IPS-20b (cell line): ENCODE measurements at regions not wholly inside any gene's neighbourhood (a gene's known extent, or its start where the extent isn't known, plus 50 kb on each side); places are given as distances from the start of the nearest gene placed in this dataset.

Experiments used
- H3K27ac ChIP-seq: one replicate; pipeline ENCODE4 v1.5.1; 2013; ENCODE audit warnings: low read length
- H3K27me3 ChIP-seq: 2 replicates; pipeline ENCODE4 v1.6.1; 2013; ENCODE audit warnings: mild to moderate bottlenecking, low read length, inconsistent platforms; ENCODE audit not compliant: insufficient read depth
- H3K36me3 ChIP-seq: 2 replicates; pipeline ENCODE4 v1.6.1; 2013; ENCODE audit warnings: low read depth, mild to moderate bottlenecking, inconsistent platforms, low read length, moderate library complexity; ENCODE audit not compliant: insufficient read depth
- H3K4me1 ChIP-seq: 2 replicates; pipeline ENCODE4 v1.6.1; 2013; ENCODE audit warnings: mild to moderate bottlenecking, control low read depth, inconsistent platforms, low read length, moderate library complexity; ENCODE audit not compliant: insufficient read depth
- H3K4me3 ChIP-seq: 2 replicates; pipeline ENCODE4 v1.5.1; 2013; ENCODE audit warnings: mild to moderate bottlenecking, low read length, inconsistent platforms
- H3K9ac ChIP-seq: 2 replicates; pipeline ENCODE4 v1.6.1; 2013; ENCODE audit warnings: low read depth, mild to moderate bottlenecking, inconsistent platforms, low read length, moderate library complexity
- H3K9me3 ChIP-seq: 2 replicates; pipeline ENCODE4 v1.6.1; 2013; ENCODE audit warnings: mild to moderate bottlenecking, low read depth, low read length, inconsistent platforms; ENCODE audit not compliant: insufficient read depth

DNA sequence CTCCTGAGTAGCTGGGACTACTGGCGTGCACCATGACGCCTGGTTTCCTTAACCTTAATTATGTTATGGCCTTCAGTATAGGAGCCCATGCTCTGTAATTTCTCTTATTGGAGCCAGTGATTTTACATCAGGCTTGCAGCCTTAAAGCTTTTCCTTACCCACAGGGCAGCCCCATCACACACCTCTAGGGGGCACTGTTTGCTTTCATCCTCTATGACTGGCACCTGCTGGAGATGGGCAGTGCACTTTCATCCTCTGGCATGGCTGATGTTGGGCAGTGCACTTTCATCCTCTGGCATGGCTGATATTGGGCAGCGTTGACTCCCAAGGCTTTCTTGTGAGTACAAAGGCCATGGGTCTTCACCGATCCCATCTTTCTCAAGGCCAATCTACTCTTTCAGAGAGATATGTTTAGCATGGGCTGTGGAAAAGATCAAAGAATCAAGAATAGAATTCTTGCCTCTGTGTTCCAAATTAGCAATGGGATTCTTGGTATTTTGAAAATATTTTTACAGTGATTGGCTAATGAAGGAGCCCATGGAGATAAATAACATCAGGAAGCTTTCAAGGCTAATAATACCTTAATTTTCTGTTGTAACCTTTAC, 80.7 kb upstream of the MEX3C start:
- no peaks in the 10 kb centered on the region for H3K36me3 ChIP-seq
- no peak overlapping the region for H3K4me3 ChIP-seq
- H3K9ac ChIP-seq, result no peak overlapping the region
- H3K27me3 ChIP-seq, result no peaks in the 10 kb centered on the region
- H3K4me1 ChIP-seq, result peaks cover 20% of the 10 kb centered on the region
- H3K9me3 ChIP-seq, result no peaks in the 10 kb centered on the region
- H3K27ac ChIP-seq, result no peak overlapping the region

DNA sequence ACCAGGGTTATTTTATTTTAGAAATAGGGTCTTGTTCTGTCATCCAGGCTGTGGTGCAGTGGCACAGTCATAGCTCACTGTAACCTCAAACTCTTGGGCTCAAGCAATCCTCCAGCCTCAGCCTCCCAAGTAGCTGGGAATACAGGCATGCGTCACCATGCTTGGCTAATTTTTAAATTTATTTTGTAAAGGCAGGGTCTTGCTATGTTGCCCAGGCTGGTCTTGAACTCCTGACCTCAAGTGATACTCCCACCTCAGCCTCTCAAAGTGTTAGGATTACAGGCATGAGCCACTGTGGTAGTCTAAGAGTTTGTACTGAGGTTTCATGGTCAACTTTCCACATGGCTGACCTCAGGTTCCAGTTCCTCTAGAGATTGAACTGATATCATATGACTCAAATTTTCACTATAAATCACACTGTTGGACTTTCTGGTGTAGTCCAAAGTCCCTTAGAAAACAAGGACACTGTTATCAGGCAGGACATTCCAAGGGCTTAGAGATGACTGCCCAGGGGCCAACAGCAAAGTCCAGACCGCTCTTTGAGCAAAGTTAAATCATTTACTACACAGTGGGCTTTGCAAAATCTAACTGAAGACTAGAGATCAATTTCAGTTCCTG, 82.0 kb upstream of the MEX3C start:
- Histone ChIP-seq H3K4me3 (no peak overlapping the region), H3K27ac (no peak overlapping the region), H3K27me3 (no peaks in the 10 kb centered on the region), H3K9me3 (no peaks in the 10 kb centered on the region), H3K9ac (no peak overlapping the region), H3K4me1 (peaks cover 16% of the 10 kb centered on the region), H3K36me3 (no peaks in the 10 kb centered on the region)

GRCh38 chr18:51287818-51288508, 90.5 kb upstream of the MEX3C start:
- no peaks in the 10 kb centered on the region for H3K9me3 ChIP-seq
- H3K27me3 ChIP-seq, result no peaks in the 10 kb centered on the region
- H3K27ac ChIP-seq, result no peak overlapping the region
- no peaks in the 10 kb centered on the region for H3K36me3 ChIP-seq
- H3K9ac ChIP-seq, result no peak overlapping the region
- H3K4me1 ChIP-seq, result 0 out of 2 replicates have a peak, but pooled peaks cover 3% of the 10 kb centered on the region
- no peak overlapping the region for H3K4me3 ChIP-seq

- Histone ChIP-seq H3K9me3 (no peaks in the 10 kb centered on the region), H3K9ac (no peak overlapping the region), H3K27ac (no peak overlapping the region), H3K27me3 (no peaks in the 10 kb centered on the region), H3K4me3 (no peak overlapping the region), H3K36me3 (no peaks in the 10 kb centered on the region), H3K4me1 (0 out of 2 replicates have a peak, but pooled peaks cover 3% of the 10 kb centered on the region)
These were observed 91.1 kb upstream of the MEX3C start for GRCh38 chr18:51288582-51288981.

- Histone ChIP-seq H3K4me1 (0 out of 2 replicates have a peak, but pooled peaks cover 3% of the 10 kb centered on the region), H3K36me3 (no peaks in the 10 kb centered on the region), H3K4me3 (no peak overlapping the region), H3K27ac (no peak overlapping the region), H3K9ac (no peak overlapping the region), H3K27me3 (no peaks in the 10 kb centered on the region), H3K9me3 (no peaks in the 10 kb centered on the region)
These were observed 93.4 kb upstream of the MEX3C start for GRCh38 chr18:51290860-51291259.

DNA sequence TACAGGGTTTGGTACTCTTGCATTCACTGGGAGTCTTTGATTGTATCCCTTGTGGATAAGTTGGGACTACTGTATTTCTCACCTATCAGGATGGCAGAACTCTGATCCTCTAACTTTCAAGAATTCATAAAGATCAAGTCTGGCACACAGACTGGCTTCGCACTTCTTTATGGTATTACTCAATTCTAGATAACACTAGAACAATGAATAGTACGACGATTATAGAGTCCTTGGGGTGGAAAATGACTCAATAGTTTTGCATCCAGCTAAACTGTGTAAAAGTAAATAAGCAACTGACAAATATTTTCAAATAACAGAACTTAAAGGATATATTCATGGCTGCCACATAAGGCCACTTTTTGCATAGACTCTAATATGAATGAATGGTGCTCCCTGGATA, 103.4 kb upstream of the MEX3C start:
- Histone ChIP-seq H3K36me3 (no peaks in the 10 kb centered on the region), H3K9ac (no peak overlapping the region), H3K9me3 (no peaks in the 10 kb centered on the region), H3K27ac (no peak overlapping the region), H3K4me3 (no peak overlapping the region), H3K4me1 (no peaks in the 10 kb centered on the region), H3K27me3 (no peaks in the 10 kb centered on the region)

DNA sequence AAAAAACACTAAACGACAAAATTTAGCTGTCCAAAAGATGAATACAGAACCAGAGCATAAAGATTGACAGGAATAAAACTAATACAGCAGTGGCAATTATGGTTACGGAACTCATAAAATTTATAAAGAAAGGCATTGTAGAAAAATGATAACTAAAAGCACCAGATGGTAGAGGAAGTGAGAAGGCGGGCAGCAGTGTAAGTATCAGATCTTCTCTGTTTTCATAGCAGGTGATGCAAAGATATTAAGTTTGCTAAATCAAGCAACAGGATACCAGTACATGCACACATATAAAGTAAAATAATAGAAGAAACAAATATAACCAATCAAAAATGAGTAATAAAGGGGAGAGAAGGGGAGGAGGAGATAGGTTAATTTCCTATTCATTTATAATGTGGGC, 103.9 kb upstream of the MEX3C start:
- Histone ChIP-seq H3K4me1 (no peaks in the 10 kb centered on the region), H3K4me3 (no peak overlapping the region), H3K9me3 (no peaks in the 10 kb centered on the region), H3K27ac (no peak overlapping the region), H3K36me3 (no peaks in the 10 kb centered on the region), H3K9ac (no peak overlapping the region), H3K27me3 (no peaks in the 10 kb centered on the region)

GRCh38 chr18:51316677-51317076, 119.2 kb upstream of the MEX3C start:
- H3K9ac ChIP-seq, result no peak overlapping the region
- H3K4me1 ChIP-seq, result peaks cover 14% of the 10 kb centered on the region; the same call in 1 of the 2 replicates
- H3K36me3 ChIP-seq, result no peaks in the 10 kb centered on the region

DNA sequence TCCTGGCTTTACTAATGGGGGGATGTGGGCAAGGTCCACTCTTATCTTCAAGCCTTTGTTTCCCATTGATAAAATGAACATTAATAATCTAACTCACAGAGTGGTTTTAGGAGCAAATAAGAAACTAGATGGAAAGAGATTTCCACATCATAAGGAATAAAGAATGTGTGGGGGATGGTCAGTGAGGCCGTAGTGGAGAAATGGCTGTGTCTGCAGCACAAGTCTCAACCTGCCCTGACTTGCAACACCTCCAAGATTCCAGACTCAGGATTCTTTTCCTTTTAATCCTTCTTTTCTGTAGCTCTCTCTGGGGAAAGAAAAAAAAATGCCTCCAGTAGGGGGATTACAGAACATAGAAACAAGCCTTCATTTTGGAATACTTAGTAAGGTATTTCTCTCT, 124.2 kb upstream of the MEX3C start:
- Histone ChIP-seq H3K9ac (no peak overlapping the region), H3K4me3 (no peak overlapping the region), H3K9me3 (no peaks in the 10 kb centered on the region), H3K27me3 (no peaks in the 10 kb centered on the region), H3K27ac (no peak overlapping the region), H3K4me1 (peaks cover 9% of the 10 kb centered on the region; the same call in 1 of the 2 replicates), H3K36me3 (no peaks in the 10 kb centered on the region)

More at GRCh38 chr18:51316677-51317076, 119.2 kb upstream of the MEX3C start:
- no peak overlapping the region for H3K27ac ChIP-seq
- H3K4me3 ChIP-seq, result no peak overlapping the region
- H3K9me3 ChIP-seq, result no peaks in the 10 kb centered on the region; the same call in 1 of the 2 replicates
- H3K27me3 ChIP-seq, result no peaks in the 10 kb centered on the region

- no peaks in the 10 kb centered on the region for H3K27me3 ChIP-seq
- no peaks in the 10 kb centered on the region for H3K36me3 ChIP-seq
- no peaks in the 10 kb centered on the region for H3K9me3 ChIP-seq
- no peak overlapping the region for H3K9ac ChIP-seq
- peaks cover 9% of the 10 kb centered on the region; the same call in 1 of the 2 replicates for H3K4me1 ChIP-seq
- H3K27ac ChIP-seq, result no peak overlapping the region
- no peak overlapping the region for H3K4me3 ChIP-seq
These were observed 126.5 kb upstream of the MEX3C start for GRCh38 chr18:51323961-51324360.

DNA sequence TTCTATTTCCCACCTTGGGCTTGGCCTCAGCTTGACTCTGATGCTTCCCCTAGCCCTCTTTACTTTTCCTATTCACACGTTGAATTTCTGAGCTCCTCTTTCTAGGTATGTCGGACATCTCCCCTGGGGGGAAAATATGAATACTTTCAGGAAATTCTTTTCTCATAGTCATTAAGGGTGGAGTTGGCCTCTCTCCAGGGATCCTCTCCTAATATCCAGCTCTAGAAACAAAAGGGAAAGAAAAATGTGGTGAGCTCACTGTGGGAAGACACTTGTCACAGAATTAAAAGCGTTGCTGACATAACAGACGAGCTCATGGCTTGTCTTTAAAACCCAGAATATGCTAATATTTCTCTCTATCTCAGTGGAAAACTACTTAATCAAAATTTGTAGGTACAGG, 132.7 kb upstream of the MEX3C start:
- Histone ChIP-seq H3K9me3 (no peaks in the 10 kb centered on the region), H3K4me3 (no peak overlapping the region), H3K27ac (no peak overlapping the region), H3K4me1 (peaks cover 10% of the 10 kb centered on the region), H3K27me3 (no peaks in the 10 kb centered on the region), H3K36me3 (no peaks in the 10 kb centered on the region), H3K9ac (no peak overlapping the region)

DNA sequence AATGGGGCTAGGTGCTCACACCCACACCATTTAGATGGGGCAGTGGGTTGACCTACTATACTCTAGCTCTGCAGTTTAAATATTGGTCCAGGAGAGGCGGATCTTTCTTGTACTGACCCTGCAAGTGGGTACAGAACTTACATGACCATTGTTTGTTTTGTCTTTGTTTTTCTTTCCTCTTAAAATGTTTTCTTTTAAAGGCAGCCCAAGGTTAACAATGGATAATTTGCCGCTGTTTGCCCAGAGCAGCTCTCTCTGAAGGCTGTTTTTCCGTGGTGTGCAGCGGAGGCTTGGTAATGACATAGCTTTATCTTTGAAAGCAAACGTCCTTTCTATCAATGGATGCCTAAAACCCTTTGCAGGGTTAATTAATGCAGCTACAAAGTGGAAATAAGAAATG, 133.3 kb upstream of the MEX3C start:
- Histone ChIP-seq H3K9me3 (no peaks in the 10 kb centered on the region), H3K27me3 (no peaks in the 10 kb centered on the region), H3K27ac (no peak overlapping the region), H3K36me3 (no peaks in the 10 kb centered on the region), H3K4me3 (no peak overlapping the region), H3K4me1 (peaks cover 10% of the 10 kb centered on the region), H3K9ac (no peak overlapping the region)
